GM23338 (cell line): ENCODE measurements at regions not wholly inside any gene's neighbourhood (a gene's known extent, or its start where the extent isn't known, plus 50 kb on each side); places are given as distances from the start of the nearest gene placed in this dataset.

Experiments
- ATAC-seq: fragments of 200-7000 bp; cut with Tn5 transposase; 3 replicates; pipeline ENCODE4 v1.9.1; 2020
- DNase-seq: peaks from one replicate; pipeline ENCODE4 v3.0.0-alpha.2; 2015; ENCODE audit warnings: low spot score
- H2AFZ ChIP-seq: fragments of 200-600 bp; sonication (generic); 2 replicates; pipeline ENCODE4 v1.8.0; 2016; ENCODE audit warnings: antibody characterized with exemption, mild to moderate bottlenecking, moderate library complexity
- H3F3A ChIP-seq: fragments of 200-600 bp; sonication (generic); replicated peaks from 2 replicates; pipeline ENCODE4 v1.8.0; 2017; ENCODE audit warnings: antibody characterized with exemption, mixed run types, low read depth
- H3K27ac ChIP-seq: fragments of 200-600 bp; sonication (generic); 2 replicates; pipeline ENCODE4 v1.6.1; 2016; ENCODE audit warnings: low read depth
- H3K27me3 ChIP-seq: fragments of 200-600 bp; sonication (generic); 2 replicates; pipeline ENCODE4 v1.8.0; 2016; ENCODE audit warnings: mild to moderate bottlenecking, mixed run types, moderate library complexity; ENCODE audit not compliant: insufficient read depth
- H3K36me3 ChIP-seq: fragments of 200-600 bp; sonication (generic); 2 replicates; pipeline ENCODE4 v1.8.0; 2016; ENCODE audit warnings: mild to moderate bottlenecking; ENCODE audit not compliant: insufficient read depth
- H3K4me1 ChIP-seq: fragments of 200-600 bp; sonication (generic); 2 replicates; pipeline ENCODE4 v1.8.0; 2016; ENCODE audit warnings: mild to moderate bottlenecking, moderate library complexity; ENCODE audit not compliant: insufficient read depth
- H3K4me2 ChIP-seq: fragments of 200-600 bp; sonication (generic); 2 replicates; pipeline ENCODE4 v1.7.1; 2017; ENCODE audit warnings: mixed run types
- H3K4me3 ChIP-seq: fragments of 200-600 bp; sonication (generic); 2 replicates; pipeline ENCODE4 v1.6.1; 2016; ENCODE audit warnings: mixed run types
- H3K79me2 ChIP-seq: fragments of 200-600 bp; sonication (generic); replicated peaks from 2 replicates; pipeline ENCODE4 v1.8.0; 2017; ENCODE audit warnings: mild to moderate bottlenecking; ENCODE audit not compliant: insufficient read depth
- H3K9me2 ChIP-seq: fragments of 200-600 bp; sonication (generic); 2 replicates; pipeline ENCODE4 v1.8.0; 2017; ENCODE audit not compliant: insufficient read depth
- H4K20me1 ChIP-seq: fragments of 200-600 bp; sonication (generic); replicated peaks from 2 replicates; pipeline ENCODE4 v1.8.0; 2017; ENCODE audit warnings: mild to moderate bottlenecking; ENCODE audit not compliant: insufficient read depth
- H3K27ac Mint-ChIP-seq: 2 replicates; pipeline ENCODE4 v1.8.0; 2020; ENCODE audit warnings: inconsistent platforms, mild to moderate bottlenecking, moderate library complexity, mixed read lengths
- H3K27me3 Mint-ChIP-seq: 3 replicates; pipeline ENCODE4 v1.8.0; 2022; ENCODE audit warnings: low read depth, mild to moderate bottlenecking, moderate library complexity, mixed read lengths, inconsistent platforms; ENCODE audit not compliant: insufficient read depth, poor library complexity
- H3K36me3 Mint-ChIP-seq: 3 replicates; pipeline ENCODE4 v1.8.0; 2021; ENCODE audit warnings: low read depth, mild to moderate bottlenecking, inconsistent platforms, moderate library complexity, mixed read lengths
- H3K4me1 Mint-ChIP-seq: 3 replicates; pipeline ENCODE4 v1.8.0; 2020; ENCODE audit warnings: mild to moderate bottlenecking, inconsistent platforms, mixed read lengths
- H3K4me3 Mint-ChIP-seq: 3 replicates; pipeline ENCODE4 v1.8.0; 2021; ENCODE audit warnings: moderate library complexity, mild to moderate bottlenecking, inconsistent platforms, mixed read lengths
- H3K9me3 Mint-ChIP-seq: 3 replicates; pipeline ENCODE4 v1.8.0; 2020; ENCODE audit warnings: moderate library complexity, mild to moderate bottlenecking, inconsistent platforms, mixed read lengths
- CREB1 ChIP-seq: fragments of 250-450 bp; sonication (Bioruptor Pico); IDR thresholded peaks from 2 replicates; pipeline ENCODE4 v1.5.0; 2020; ENCODE audit warnings: low read depth, mild to moderate bottlenecking, moderate library complexity
- EZH2 ChIP-seq: fragments of 200-600 bp; sonication (generic); IDR thresholded peaks from one replicate; pipeline ENCODE4 v1.8.0; 2017; ENCODE audit warnings: antibody characterized with exemption, mild to moderate bottlenecking, low read depth; ENCODE audit not compliant: unreplicated experiment
- EZH2phosphoT487 ChIP-seq: fragments of 200-600 bp; sonication (generic); IDR thresholded peaks from one replicate; pipeline ENCODE4 v1.8.1; 2018; ENCODE audit warnings: antibody characterized with exemption; ENCODE audit not compliant: unreplicated experiment
- JUNB ChIP-seq: IDR thresholded peaks from one replicate; pipeline ENCODE4 v1.6.1; 2016; ENCODE audit warnings: antibody characterized with exemption; ENCODE audit not compliant: unreplicated experiment
- NANOG ChIP-seq: IDR thresholded peaks from 2 replicates; pipeline ENCODE4 v1.6.1; 2016; ENCODE audit warnings: antibody characterized with exemption, borderline replicate concordance
- POLR2AphosphoS5 ChIP-seq: IDR thresholded peaks from 2 replicates; pipeline ENCODE4 v1.6.1; 2016; ENCODE audit warnings: antibody characterized with exemption, low read depth
- STAT1 ChIP-seq: IDR thresholded peaks from one replicate; pipeline ENCODE4 v1.6.1; 2016; ENCODE audit warnings: antibody characterized with exemption; ENCODE audit not compliant: unreplicated experiment
- ZNF114 ChIP-seq: fragments of 250-450 bp; sonication (Bioruptor Pico); IDR thresholded peaks from 2 replicates; pipeline ENCODE4 v1.5.0; 2020; ENCODE audit warnings: mild to moderate bottlenecking, moderate library complexity
- ZNF331 ChIP-seq: fragments of 250-450 bp; sonication (Bioruptor Pico); IDR thresholded peaks from 2 replicates; pipeline ENCODE4 v1.5.0; 2020; ENCODE audit warnings: low read depth, mild to moderate bottlenecking, moderate library complexity
- ZNF462 ChIP-seq: fragments of 250-450 bp; sonication (Bioruptor Pico); IDR thresholded peaks from 2 replicates; pipeline ENCODE4 v1.5.0; 2020; ENCODE audit warnings: mild to moderate bottlenecking, moderate library complexity
- TF ChIP-seq, protein P1 (sequence below): IDR thresholded peaks from 2 replicates; pipeline ENCODE4 v1.6.1; 2016; ENCODE audit warnings: antibody characterized with exemption
- TF ChIP-seq, protein P2 (sequence below): IDR thresholded peaks from one replicate; pipeline ENCODE4 v1.6.1; 2018; ENCODE audit warnings: antibody characterized with exemption; ENCODE audit not compliant: unreplicated experiment
- TF ChIP-seq, protein P3 (sequence below), 2 experiments: fragments of 200-600 bp in 1 of 2; sonication (generic) in 1 of 2; conservative IDR thresholded peaks; 2 replicates each; pipeline versions ENCODE4 v1.5.1 to v1.6.1; 2016 to 2017; ENCODE audit warnings: antibody characterized with exemption in 2 of 2, low read depth in 2 of 2, mild to moderate bottlenecking in 2 of 2, moderate library complexity in 1 of 2

DNA sequence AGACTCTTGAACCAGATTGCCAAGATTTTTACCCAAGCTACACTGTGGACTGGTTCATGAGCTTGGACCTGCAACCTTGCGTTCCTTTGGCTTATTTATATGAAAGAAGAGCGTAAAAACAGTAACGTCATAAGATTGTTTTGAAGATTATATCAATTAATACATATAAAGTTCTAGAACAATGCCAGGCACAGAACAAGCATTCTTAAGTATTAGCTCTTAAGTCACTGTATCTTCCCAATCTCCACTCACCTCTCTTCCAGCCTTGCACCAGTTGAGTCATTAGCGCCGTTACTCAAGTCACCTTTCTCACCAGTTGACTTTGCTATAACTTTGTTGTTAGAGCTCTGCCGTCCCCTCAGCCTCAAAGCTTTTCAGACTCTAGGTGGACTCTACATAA is 415.7 kb downstream of the PLK2 start:
- no peaks in the 10 kb centered on the region for H3K4me1 ChIP-seq
- H3K79me2 ChIP-seq = no peaks in the 10 kb centered on the region
- H3K27me3 ChIP-seq = no peaks in the 10 kb centered on the region
- no peak overlapping the region for H3K27ac ChIP-seq
- Mint-ChIP-seq H3K27me3 (no peaks in the 10 kb centered on the region), H3K4me3 (no peak overlapping the region), H3K9me3 (no peaks in the 10 kb centered on the region), H3K4me1 (no peaks in the 10 kb centered on the region), H3K36me3 (no peaks in the 10 kb centered on the region), H3K27ac (no peak overlapping the region)
- DNase-seq = no peak
- no peak overlapping the region for H3K4me2 ChIP-seq
- H3F3A ChIP-seq = no peaks in the 10 kb centered on the region
- H3K9me2 ChIP-seq = no peaks in the 10 kb centered on the region
- ATAC-seq = no peak
- no peaks in the 10 kb centered on the region for H4K20me1 ChIP-seq
- H3K4me3 ChIP-seq = no peak overlapping the region
- no peaks in the 10 kb centered on the region for H3K36me3 ChIP-seq
- no peak overlapping the region for H2AFZ ChIP-seq
- no peak for TF ChIP-seq NANOG
- TF ChIP-seq EZH2phosphoT487 = no peak
- TF ChIP-seq, protein P1, sequence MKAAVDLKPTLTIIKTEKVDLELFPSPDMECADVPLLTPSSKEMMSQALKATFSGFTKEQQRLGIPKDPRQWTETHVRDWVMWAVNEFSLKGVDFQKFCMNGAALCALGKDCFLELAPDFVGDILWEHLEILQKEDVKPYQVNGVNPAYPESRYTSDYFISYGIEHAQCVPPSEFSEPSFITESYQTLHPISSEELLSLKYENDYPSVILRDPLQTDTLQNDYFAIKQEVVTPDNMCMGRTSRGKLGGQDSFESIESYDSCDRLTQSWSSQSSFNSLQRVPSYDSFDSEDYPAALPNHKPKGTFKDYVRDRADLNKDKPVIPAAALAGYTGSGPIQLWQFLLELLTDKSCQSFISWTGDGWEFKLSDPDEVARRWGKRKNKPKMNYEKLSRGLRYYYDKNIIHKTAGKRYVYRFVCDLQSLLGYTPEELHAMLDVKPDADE = no peak
- no peak for TF ChIP-seq JUNB
- no peak for TF ChIP-seq ZNF331
- TF ChIP-seq CREB1 (CRISPR knock-in tag) = no peak
- TF ChIP-seq EZH2 = no peak
- TF ChIP-seq, protein P2, sequence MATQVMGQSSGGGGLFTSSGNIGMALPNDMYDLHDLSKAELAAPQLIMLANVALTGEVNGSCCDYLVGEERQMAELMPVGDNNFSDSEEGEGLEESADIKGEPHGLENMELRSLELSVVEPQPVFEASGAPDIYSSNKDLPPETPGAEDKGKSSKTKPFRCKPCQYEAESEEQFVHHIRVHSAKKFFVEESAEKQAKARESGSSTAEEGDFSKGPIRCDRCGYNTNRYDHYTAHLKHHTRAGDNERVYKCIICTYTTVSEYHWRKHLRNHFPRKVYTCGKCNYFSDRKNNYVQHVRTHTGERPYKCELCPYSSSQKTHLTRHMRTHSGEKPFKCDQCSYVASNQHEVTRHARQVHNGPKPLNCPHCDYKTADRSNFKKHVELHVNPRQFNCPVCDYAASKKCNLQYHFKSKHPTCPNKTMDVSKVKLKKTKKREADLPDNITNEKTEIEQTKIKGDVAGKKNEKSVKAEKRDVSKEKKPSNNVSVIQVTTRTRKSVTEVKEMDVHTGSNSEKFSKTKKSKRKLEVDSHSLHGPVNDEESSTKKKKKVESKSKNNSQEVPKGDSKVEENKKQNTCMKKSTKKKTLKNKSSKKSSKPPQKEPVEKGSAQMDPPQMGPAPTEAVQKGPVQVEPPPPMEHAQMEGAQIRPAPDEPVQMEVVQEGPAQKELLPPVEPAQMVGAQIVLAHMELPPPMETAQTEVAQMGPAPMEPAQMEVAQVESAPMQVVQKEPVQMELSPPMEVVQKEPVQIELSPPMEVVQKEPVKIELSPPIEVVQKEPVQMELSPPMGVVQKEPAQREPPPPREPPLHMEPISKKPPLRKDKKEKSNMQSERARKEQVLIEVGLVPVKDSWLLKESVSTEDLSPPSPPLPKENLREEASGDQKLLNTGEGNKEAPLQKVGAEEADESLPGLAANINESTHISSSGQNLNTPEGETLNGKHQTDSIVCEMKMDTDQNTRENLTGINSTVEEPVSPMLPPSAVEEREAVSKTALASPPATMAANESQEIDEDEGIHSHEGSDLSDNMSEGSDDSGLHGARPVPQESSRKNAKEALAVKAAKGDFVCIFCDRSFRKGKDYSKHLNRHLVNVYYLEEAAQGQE = no peak
- no peak for TF ChIP-seq POLR2AphosphoS5
- TF ChIP-seq ZNF462 (CRISPR knock-in tag) = no peak
- TF ChIP-seq, protein P3, sequence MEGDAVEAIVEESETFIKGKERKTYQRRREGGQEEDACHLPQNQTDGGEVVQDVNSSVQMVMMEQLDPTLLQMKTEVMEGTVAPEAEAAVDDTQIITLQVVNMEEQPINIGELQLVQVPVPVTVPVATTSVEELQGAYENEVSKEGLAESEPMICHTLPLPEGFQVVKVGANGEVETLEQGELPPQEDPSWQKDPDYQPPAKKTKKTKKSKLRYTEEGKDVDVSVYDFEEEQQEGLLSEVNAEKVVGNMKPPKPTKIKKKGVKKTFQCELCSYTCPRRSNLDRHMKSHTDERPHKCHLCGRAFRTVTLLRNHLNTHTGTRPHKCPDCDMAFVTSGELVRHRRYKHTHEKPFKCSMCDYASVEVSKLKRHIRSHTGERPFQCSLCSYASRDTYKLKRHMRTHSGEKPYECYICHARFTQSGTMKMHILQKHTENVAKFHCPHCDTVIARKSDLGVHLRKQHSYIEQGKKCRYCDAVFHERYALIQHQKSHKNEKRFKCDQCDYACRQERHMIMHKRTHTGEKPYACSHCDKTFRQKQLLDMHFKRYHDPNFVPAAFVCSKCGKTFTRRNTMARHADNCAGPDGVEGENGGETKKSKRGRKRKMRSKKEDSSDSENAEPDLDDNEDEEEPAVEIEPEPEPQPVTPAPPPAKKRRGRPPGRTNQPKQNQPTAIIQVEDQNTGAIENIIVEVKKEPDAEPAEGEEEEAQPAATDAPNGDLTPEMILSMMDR (conservative IDR thresholded peaks at IDR 0.05; ENCODE audit: low read depth in 2 of 2) = no peak
- TF ChIP-seq STAT1 = no peak
- no peak for TF ChIP-seq ZNF114
